Spleen (tissue), 7 donors: ENCODE measurements at regions not wholly inside any gene's neighbourhood (a gene's known extent, or its start where the extent isn't known, plus 50 kb on each side); places are given as distances from the start of the nearest gene placed in this dataset.

Source experiments
- POLR2A ChIP-seq, 3 donors: fragments of 450-650 bp; IDR thresholded peaks; one replicate each; pipeline ENCODE4 v1.5.1; 2017; ENCODE audit warnings: antibody characterized with exemption in 3 of 3, mild to moderate bottlenecking in 1 of 3
- TF ChIP-seq, protein P1 (sequence below), 11 experiments: fragments of 200-600 bp in 7 of 11; fragments of 450-650 bp in 4 of 11; sonication (generic) in 4 of 11; IDR thresholded peaks in 8 of 11; conservative IDR thresholded peaks in 3 of 11; 1 replicate in 7 of 11; 2 replicates in 4 of 11; pipeline versions ENCODE4 v1.4.0 to v1.8.0; 2016 to 2021; ENCODE audit warnings: antibody characterized with exemption in 11 of 11, inconsistent platforms in 4 of 11, mild to moderate bottlenecking in 1 of 11
- donor health status: DM: no; HTN: no; CAD: no; lungs with moderate emphysema.
- donor health status: DM: no; HTN: no; CAD: no.
- donor health status: DM: no; HTN: no; CAD: no.

DNA sequence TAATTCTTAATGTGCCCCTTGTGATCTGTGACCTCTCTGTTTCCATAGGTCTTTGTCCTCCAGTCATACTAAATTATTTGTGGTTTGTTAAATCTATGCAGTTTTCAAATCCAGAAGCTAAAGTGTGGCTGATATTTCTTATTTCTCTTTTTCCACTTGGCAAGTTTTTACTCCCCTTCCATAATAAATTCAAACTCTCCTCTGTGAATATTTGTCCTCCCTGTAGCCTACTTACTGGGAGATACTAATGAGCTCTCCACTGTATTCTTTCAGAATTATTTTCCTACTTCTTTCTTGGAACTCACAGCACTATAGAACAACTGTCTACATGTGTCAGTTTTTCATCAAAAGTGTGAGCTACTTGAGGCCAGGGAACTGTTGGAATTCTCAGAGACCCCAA is 430.8 kb upstream of the PTBP2 start:
- TF ChIP-seq, protein P1, sequence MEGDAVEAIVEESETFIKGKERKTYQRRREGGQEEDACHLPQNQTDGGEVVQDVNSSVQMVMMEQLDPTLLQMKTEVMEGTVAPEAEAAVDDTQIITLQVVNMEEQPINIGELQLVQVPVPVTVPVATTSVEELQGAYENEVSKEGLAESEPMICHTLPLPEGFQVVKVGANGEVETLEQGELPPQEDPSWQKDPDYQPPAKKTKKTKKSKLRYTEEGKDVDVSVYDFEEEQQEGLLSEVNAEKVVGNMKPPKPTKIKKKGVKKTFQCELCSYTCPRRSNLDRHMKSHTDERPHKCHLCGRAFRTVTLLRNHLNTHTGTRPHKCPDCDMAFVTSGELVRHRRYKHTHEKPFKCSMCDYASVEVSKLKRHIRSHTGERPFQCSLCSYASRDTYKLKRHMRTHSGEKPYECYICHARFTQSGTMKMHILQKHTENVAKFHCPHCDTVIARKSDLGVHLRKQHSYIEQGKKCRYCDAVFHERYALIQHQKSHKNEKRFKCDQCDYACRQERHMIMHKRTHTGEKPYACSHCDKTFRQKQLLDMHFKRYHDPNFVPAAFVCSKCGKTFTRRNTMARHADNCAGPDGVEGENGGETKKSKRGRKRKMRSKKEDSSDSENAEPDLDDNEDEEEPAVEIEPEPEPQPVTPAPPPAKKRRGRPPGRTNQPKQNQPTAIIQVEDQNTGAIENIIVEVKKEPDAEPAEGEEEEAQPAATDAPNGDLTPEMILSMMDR (IDR thresholded peaks at IDR 0.05 in 8 of 11, conservative IDR thresholded peaks at IDR 0.05 in 3 of 11): no peak
- no peak for TF ChIP-seq POLR2A (IDR thresholded peaks at IDR 0.05)
